Fibroblast of mammary gland (primary cell): ENCODE measurements at regions not wholly inside any gene's neighbourhood (a gene's known extent, or its start where the extent isn't known, plus 50 kb on each side); places are given as distances from the start of the nearest gene placed in this dataset.
"Not testable (repeated sequence)": the region's sequence is repeated elsewhere in the genome, so short reads cannot be mapped to it uniquely, and the experiment has no call there.

Source experiments
- DNase-seq: peaks from one replicate; pipeline ENCODE4 v3.0.0-alpha.2; 2010; ENCODE audit warnings: low read depth
- H3K4me3 ChIP-seq: 2 replicates; pipeline ENCODE4 v1.5.1; 2011; ENCODE audit warnings: low read depth, mild to moderate bottlenecking, low read length, moderate library complexity; ENCODE audit not compliant: control insufficient read depth
- CTCF ChIP-seq: conservative IDR thresholded peaks from 2 replicates; pipeline ENCODE4 v1.5.1; 2011; ENCODE audit warnings: low read depth, low read length, inconsistent platforms; ENCODE audit not compliant: control insufficient read depth, insufficient read depth

- TF ChIP-seq CTCF = no peak
- DNase-seq = no peak
- no peak overlapping the region for H3K4me3 ChIP-seq
Measured at GRCh38 chr7:85815526-85815925, 628.7 kb upstream of the SEMA3D start.

GRCh38 chr7:85806321-85806720 lies 619.5 kb upstream of the SEMA3D start:
- DNase-seq = no peak
- TF ChIP-seq CTCF = peak; percentile 23
- no peak overlapping the region for H3K4me3 ChIP-seq

- no peak for DNase-seq
- TF ChIP-seq CTCF = no peak
- H3K4me3 ChIP-seq = no peak overlapping the region
Measured at GRCh38 chr7:85805656-85806055, 618.8 kb upstream of the SEMA3D start.

GRCh38 chr7:85805249-85805648 lies 618.4 kb upstream of the SEMA3D start:
- no peak overlapping the region for H3K4me3 ChIP-seq
- TF ChIP-seq CTCF = no peak

GRCh38 chr7:85802211-85802610 lies 615.4 kb upstream of the SEMA3D start:
- no peak overlapping the region for H3K4me3 ChIP-seq
- DNase-seq = no peak
- TF ChIP-seq CTCF = no peak

More at GRCh38 chr7:85805249-85805648, 618.4 kb upstream of the SEMA3D start:
- no peak for DNase-seq

GRCh38 chr7:85796956-85797355 lies 610.1 kb upstream of the SEMA3D start:
- DNase-seq = no peak
- H3K4me3 ChIP-seq = no peak overlapping the region
- TF ChIP-seq CTCF = no peak

- DNase-seq, H3K4me3 ChIP-seq: not testable (repeated sequence)
Measured at GRCh38 chr7:85791098-85791497, 604.2 kb upstream of the SEMA3D start.

GRCh38 chr7:85781606-85782005 lies 594.8 kb upstream of the SEMA3D start:
- H3K4me3 ChIP-seq = no peak overlapping the region
- DNase-seq = peak; percentile 21
- TF ChIP-seq CTCF = no peak
